8988T (cell line): ENCODE measurements at regions not wholly inside any gene's neighbourhood (a gene's known extent, or its start where the extent isn't known, plus 50 kb on each side); places are given as distances from the start of the nearest gene placed in this dataset.
"Not testable (repeated sequence)": the region's sequence is repeated elsewhere in the genome, so short reads cannot be mapped to it uniquely, and the experiment has no call there.

Experiments used
- DNase-seq: peaks from one replicate; pipeline ENCODE4 v3.0.0; 2011

DNA sequence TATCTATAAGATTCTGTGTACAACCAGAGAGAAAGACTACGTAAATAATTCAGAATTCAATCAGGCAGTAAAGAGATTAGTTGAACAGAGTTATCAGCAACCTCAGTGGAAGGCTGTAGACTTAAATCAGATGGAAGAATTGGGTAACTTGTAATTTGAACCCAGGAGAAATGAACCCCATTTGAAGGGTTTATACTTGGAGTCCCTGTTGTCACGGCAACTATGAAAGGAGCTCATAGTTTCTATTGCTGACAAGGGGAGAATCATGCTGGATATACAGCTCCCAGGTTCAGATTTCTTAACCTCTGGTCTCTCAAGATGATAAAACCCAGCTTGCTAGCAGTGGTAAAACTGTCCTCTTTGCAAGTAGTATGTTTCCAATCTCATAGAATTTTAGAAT lies 54.4 kb upstream of the BMP4 start:
- DNase-seq = no peak

GRCh38 chr14:54023027-54023426 lies 66.4 kb upstream of the BMP4 start:
- DNase-seq = no peak

- DNase-seq = no peak
These were observed 69.0 kb upstream of the BMP4 start for GRCh38 chr14:54025661-54026060.

- DNase-seq = no peak
These were observed 70.0 kb upstream of the BMP4 start for GRCh38 chr14:54026671-54027070.

DNA sequence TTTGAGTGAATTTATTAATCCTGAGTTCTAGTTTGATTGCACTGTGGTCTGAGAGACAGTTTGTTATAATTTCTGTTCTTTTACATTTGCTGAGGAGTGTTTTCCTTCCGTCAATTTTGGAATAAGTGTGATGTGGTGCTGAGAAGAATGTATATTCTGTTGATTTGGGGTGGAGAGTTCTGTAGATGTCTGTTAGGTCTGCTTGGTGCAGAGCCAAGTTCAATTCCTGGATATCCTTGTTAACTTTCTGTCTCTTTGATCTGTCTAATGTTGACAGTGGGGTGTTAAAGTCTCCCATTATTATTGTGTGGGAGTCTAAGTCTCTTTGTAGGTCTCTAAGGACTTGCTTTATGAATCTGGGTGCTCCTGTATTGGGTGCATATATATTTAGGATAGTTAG lies 74.4 kb upstream of the BMP4 start:
- not testable (repeated sequence) for DNase-seq

DNA sequence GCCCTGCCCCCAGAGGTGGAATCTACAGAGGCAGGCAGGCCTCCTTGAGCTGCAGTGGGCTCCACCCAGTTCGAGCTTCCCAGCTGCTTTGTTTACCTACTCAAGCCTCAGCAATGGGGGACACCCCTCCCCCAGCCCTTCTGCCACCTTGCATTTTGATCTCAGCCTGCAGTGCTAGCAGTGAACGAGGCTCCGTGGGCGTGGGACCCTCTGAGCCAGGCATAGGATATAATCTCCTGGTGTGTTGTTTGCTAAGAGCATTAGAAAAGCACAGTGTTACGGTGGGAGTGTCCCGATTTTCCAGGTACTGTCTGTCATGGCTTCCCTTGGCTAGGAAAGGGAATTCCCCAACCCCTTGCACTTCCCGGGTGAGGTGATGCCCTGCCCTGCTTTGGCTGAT lies 76.7 kb upstream of the BMP4 start:
- DNase-seq = not testable (repeated sequence)

GRCh38 chr14:54038724-54039123 lies 82.1 kb upstream of the BMP4 start:
- DNase-seq = no peak

GRCh38 chr14:54039311-54039710 lies 82.7 kb upstream of the BMP4 start:
- no peak for DNase-seq

DNA sequence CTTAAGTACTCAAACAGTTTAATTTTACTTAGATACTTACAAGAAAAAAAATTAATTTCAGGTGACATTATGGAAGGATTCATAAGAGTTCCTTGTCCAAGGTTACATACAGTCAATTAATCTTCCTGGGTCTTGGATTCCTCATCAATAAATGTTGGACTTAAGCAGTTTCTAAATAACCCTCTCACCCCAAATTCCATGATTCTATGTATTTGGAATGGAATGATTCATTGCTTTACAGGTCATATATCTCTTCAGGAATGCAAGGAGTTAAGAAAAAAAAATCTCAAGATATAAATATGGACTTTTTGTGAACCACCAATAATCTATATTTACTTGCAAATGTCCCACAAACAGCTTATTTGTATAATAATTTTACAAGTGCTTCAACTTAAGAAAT lies 84.2 kb upstream of the BMP4 start:
- no peak for DNase-seq

DNA sequence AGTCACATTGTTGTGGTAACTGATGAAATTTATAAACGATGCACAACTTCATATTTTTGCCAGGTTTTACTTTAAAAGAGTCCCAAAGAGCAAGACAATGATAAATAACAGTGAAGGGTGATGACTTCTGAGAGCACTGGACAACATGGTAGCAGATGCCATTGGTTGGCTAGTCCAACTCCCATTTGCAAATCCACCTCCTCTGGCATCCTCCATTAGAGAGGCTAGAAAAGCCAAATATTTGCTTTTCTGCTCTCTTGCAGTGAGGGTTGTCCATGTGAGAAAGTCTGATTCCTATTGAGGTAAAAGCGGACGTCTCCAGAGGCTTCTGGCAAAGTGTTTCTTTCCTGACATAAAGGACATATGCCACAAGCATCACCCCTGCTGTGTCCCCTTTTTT lies 89.6 kb upstream of the BMP4 start:
- DNase-seq = no peak

DNA sequence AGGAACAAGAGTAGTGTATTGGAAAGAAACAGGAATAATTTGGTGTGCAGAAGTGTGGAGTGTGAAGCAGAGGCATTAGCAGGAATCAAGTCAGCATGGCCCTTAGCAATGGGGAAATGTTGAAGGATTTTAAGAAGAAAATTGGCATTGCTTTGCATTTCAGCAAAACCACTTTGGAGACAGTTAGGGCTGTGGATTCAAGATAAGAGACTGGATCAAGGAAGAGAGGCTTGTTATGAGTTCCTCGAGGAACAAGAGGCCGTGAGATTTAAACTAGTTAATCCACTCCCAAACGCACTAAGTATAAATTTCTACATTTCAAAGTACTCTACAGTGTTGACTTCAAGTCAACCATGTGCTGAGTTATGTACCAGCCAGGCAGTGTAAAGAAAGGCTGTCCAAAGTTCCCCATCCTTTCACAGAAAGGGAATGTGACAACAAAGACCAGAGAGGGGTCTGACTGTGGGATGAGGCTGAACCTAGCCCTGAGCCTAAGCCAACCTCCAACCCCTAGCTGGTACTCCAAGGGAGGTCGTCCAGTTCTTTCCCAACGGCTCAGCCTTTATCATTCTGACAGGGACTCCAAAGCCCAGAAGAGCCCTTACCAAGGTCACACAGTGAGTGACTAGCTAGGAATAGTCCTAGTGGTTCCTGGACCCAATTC lies 91.2 kb upstream of the BMP4 start:
- no peak for DNase-seq

DNA sequence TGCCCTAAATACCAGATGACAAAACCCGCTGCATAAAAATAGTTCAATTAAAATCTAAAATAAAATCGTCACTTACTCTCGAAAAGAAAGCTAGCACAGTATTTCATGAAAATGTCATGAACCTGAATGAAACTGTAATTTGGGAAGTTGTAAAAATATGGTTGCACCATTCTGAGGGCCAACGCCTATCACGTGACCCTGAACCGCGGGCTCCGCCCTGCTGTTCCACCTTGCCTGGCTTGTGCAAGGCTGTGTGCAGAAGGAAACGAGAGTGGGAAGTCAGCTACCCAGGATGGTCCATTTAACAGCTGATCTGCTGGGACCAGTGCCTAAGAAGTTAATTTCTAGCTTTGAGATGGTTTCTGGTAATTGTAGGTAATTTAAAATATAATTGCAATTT lies 91.7 kb upstream of the BMP4 start:
- no peak for DNase-seq

- DNase-seq = no peak
These were observed 92.1 kb upstream of the BMP4 start for GRCh38 chr14:54048736-54049135.

- DNase-seq = no peak
These were observed 94.1 kb upstream of the BMP4 start for GRCh38 chr14:54050759-54051158.

DNA sequence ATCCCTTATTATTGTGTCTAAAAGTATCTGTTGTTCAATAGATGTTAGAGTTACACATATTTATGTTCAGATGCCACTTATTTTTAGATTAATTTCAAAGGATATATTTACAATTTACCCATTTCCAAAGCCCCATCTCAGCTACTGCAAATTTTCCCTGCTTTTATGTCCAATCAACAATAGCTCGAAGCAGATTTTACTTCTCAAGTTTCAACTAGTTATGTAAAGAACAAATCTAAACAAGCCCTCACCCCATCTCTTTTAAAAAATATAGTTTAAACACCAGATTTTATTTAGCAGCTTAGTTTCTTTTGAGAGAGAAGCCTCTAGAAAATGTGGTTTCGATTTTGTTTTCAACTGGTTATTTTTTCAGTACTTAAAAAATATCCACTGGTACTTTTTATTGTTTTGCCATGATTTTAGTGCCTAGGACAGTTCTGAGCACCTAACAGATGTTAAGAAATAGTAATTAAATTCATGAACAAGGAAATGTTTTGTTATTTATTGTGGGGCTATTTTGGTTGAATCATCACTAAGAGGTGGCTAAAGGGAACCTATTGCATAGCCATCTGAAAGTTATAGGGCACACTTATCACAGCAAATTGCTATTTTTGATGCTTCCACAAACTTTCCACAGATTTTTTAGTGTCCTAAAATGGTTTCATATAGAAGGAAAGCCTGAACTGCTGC lies 96.2 kb upstream of the BMP4 start:
- no peak for DNase-seq

DNA sequence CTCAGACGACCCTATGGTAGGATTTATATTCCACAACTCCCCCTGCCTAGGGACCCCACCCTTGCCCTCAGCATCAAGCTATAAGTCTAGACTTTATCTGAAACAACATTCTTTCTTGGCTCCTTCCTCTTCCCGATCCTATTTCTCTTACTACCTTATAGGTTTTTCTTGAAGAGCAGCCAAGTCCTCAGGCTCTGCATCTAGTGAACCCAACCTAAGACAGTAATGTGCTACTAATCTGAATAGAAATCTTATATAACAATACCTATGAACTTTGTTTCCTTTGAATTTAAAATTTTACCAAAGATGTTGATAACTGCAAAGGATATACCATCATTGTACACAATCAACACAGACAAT lies 96.7 kb upstream of the BMP4 start:
- DNase-seq = no peak

GRCh38 chr14:54058505-54058904 lies 101.9 kb upstream of the BMP4 start:
- no peak for DNase-seq

- no peak for DNase-seq
These were observed 127.1 kb upstream of the BMP4 start for GRCh38 chr14:54083549-54084239.

DNA sequence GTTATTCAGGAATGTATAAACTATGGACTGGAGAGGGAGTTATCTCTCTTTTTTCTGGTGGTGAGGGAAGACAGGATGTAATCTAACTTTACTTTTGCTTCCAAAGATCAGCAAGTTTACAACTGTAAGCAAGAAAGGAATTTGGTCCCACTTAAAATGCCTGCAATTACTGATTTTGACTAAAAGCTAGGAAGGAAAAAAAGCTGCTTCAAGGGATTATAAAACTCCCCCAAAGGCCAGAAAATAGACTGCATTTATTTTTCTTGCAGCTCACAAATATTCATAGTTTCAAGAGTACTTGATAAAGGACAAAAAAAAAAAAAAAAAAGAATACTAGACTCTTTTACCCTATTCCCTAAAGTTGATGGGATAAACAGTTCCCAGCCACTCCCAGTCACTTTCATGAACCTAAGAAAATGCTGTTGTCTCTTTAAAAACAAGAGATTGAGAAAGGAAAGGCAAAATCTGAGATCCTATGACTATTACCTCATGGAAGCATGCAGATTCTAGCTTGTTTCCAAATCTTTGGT lies 128.7 kb upstream of the BMP4 start:
- DNase-seq = no peak

DNA sequence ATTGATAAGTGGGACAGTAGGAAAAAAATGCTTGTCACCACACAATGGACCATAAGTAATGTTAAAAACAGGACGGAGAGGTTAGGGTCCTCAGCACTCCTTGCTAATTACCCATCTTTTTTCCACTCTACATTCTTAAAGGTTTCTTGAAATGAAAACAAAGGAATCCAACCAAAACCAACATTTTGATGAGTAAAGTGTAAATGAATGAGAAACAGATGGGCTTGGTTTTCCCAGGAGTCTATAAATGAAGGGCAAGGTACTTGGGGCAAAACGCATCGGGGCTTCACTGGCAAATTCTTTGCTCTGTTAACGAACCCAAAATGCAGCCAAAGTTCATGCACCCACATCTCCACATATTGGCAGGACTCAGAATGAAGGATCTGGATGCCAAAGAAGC lies 129.2 kb upstream of the BMP4 start:
- no peak for DNase-seq

DNA sequence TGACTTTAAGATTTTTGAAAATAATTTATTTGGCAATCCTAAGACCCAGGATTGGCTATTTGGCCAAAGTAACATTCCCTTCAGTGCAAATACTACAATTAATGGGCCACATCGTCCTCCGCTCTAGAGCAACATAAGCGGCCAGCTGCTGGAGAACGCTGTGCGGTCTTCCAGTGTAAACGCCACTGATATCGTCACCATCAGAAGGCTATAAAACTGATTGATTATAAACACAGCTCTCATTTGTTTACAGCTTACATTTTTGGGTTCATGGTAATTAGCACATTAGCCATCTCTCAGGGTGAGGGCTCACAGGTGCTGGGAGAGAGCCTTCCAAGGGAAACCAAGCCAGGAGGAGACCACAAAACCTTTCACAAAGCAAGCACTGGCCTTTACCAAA lies 130.1 kb upstream of the BMP4 start:
- no peak for DNase-seq

DNA sequence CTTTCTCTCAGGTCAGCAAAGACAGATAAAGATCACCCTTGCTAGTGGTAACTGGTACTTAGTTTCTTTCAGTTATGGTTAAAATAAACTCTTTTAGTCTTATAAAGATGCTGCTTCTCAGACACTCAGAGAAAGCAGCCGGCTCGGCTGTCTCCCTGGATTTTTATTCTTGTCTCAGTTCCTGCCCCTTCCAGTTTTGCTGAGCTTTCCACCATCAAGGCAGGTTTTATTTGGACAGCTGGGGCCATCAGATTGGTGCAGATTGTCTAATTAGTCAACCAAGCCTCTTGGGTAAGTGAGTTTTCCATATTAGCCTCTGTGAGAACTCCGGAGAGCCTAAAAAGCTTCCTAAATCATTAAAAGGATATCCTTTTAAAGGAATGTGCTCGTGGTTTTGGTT lies 130.8 kb upstream of the BMP4 start:
- DNase-seq = no peak

DNA sequence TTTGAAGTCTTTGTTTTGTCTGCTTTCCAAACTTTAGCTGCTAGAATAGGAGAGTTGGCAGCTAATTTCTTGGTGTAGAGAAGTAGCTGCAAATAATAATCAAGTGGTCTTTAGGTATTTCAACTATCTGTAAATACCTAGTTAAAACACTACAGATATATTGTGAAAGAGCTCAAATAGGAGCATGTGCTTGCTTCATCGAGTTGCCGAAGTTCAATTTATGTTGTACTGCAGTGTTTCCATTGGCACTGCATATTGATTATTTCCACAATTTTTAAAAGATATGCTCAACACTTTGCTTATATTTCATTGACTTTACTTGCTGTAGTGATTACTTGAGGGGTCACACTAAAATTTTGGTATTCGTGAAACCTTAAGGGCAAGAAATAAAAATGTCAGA lies 131.6 kb upstream of the BMP4 start:
- DNase-seq = no peak

DNA sequence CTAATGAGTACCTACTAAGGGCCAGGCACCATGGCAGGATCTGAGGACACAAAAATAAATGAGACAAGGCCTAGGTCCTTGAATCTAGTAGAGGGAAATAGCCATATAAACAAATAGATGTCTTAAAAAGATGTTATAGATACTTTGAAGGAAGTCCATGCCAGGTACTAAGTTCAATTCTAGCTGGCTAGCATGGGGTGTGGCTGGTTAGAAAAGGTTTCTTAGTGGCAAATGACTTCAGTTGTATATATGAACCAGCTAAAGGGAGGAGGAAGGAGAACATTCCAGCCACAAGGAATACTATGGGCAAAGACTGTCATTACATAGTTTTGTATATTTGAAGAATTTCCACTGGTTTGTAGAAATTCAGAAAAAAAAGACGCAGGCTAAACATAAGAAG lies 133.6 kb upstream of the BMP4 start:
- DNase-seq = no peak
